ENCODE measurements at regions not wholly inside any gene's neighbourhood (a gene's known extent, or its start where the extent isn't known, plus 50 kb on each side); places are given as distances from the start of the nearest gene placed in this dataset.

DNA sequence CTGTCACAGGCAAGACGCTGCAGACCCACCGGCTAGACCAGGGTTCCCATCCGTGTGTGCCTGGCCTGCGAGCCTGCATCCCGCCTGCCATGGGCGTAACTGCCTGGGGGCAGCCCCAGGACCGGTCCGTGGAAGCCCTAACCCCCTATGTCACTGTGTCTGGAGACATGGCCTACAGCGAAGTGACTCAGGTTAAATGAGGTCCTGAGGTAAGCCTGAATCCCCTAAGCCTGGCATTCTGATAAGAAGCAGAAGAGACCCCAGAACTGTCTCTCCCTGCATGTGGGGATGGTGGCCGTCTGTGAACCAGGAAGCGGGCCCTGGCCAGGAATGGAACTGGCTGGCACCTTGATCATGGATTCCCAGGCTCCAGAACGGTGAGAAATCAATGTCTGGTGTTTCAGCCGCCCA lies 570.1 kb downstream of the BRD1 start:
- Mint-ChIP-seq H3K27ac (no peak overlapping the region), H3K36me3 (no peaks in the 10 kb centered on the region), H3K9me3 (peaks cover 3 to 6% (median 6%) of the 10 kb centered on the region in 3 donors), H3K4me1 (no peaks in the 10 kb centered on the region), H3K4me3 (no peak overlapping the region), H3K27me3 (peaks cover 3% of the 10 kb centered on the region)

DNA sequence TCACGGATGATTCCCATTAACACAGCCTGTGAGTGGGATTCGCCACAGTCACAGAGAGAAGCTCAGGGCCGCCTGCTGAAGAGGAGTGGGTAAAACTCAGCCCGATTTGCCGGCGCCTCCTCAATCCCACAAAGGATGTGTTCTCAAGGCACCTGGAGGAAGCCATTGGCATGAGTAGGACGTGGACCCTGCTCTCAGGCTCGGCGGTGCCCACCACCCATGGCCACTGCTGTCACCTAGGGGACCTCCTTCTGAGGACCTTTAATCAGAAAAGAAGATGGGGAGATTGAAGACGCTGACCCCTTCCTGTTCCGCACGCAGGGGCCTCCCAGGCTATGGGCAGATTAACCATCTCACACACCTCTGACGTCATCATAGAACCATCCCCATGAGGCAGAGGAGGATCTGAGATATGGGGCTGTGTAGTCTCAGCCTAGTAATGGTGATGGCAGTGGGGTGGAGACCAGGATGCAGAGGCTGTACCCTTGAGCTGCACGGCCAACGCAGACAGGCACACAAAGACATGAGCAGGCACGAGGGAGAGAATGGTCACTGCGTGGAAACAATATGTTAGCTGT lies 571.8 kb downstream of the BRD1 start:
- Mint-ChIP-seq H3K4me3 (no peak overlapping the region), H3K9me3 (peaks cover 3 to 6% (median 6%) of the 10 kb centered on the region in 3 donors), H3K27ac (no peak overlapping the region), H3K27me3 (peaks cover 3% of the 10 kb centered on the region), H3K36me3 (no peaks in the 10 kb centered on the region), H3K4me1 (no peaks in the 10 kb centered on the region)

DNA sequence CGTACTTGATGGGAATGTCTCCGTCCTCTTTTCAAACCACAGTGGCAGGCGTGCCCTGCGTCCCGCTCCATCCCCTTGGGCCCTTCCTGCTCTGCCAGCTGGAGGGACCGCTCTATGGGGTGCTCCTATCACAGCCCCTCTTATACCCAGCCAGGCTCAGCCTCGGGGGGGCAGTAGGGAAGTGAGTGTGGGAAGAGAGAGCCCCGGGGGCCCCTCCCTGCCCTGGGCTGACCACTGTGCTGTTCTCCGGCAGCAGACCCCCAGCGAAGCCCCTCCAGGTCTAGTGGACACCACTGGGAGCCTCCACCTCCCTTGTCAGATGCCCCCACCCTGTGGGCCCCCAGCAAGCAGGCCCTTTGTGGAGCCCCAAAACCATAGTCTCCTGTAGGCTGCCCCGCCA lies 572.5 kb downstream of the BRD1 start:
- Mint-ChIP-seq H3K27me3 (peaks cover 3% of the 10 kb centered on the region), H3K4me1 (no peaks in the 10 kb centered on the region), H3K4me3 (no peak overlapping the region)

DNA sequence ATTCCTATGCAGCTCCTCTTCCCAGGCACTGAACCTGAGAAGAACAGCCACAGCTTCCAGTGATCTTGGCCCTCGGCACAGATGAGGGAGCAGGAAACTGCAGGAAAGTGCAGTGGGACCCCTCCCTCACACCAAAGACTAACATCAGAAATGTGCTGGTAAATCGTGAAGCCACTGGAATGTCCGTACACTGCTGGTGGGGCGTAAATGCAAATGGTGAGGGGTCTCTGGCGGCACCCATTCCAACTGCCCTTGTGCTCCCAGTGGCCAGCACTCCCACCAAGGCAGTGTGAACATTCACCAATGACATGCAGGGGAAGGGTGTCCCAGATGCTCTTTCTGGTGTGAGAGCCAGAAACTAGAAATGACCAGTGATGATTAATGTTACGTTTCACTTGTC lies 574.0 kb downstream of the BRD1 start:
- Mint-ChIP-seq H3K4me3 (no peak overlapping the region), H3K9me3 (peaks cover 0 to 3% (median 1%) of the 10 kb centered on the region in 3 donors), H3K27me3 (peaks cover 3% of the 10 kb centered on the region), H3K27ac (no peak overlapping the region), H3K4me1 (no peaks in the 10 kb centered on the region), H3K36me3 (no peaks in the 10 kb centered on the region)

More for the DNA sequence above, 572.5 kb downstream of the BRD1 start:
- H3K27ac Mint-ChIP-seq, result no peak overlapping the region
- H3K36me3 Mint-ChIP-seq, result no peaks in the 10 kb centered on the region
- peaks cover 1 to 3% (median 2%) of the 10 kb centered on the region in 3 donors for H3K9me3 Mint-ChIP-seq

DNA sequence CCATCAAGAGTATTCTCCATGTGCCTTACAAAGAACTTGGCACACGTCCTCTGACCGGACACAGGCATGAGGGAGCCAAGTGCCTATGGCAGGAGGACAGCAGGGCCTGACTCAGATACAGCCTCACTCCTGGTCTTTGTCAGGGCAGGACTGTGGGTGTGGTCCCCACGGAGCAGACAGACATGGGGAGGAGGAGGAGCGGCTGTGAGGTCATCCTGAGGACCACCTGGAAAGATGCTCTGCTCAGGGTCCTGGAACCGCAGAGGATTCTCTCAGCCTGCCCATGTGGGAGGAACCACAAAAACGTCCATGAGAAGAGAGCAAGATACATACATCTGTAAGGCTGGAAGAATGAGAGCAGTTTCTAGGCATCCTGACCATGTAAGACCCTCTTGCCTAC lies 576.3 kb downstream of the BRD1 start:
- no peaks in the 10 kb centered on the region for H3K4me1 Mint-ChIP-seq
- no peaks in the 10 kb centered on the region for H3K36me3 Mint-ChIP-seq
- peaks cover 0 to 4% (median 2%) of the 10 kb centered on the region in 3 donors for H3K9me3 Mint-ChIP-seq
- peak overlapping the region in 1 of 3 donors; percentile 31 for H3K27ac Mint-ChIP-seq
- no peak overlapping the region for H3K4me3 Mint-ChIP-seq
- peaks cover 3% of the 10 kb centered on the region for H3K27me3 Mint-ChIP-seq

DNA sequence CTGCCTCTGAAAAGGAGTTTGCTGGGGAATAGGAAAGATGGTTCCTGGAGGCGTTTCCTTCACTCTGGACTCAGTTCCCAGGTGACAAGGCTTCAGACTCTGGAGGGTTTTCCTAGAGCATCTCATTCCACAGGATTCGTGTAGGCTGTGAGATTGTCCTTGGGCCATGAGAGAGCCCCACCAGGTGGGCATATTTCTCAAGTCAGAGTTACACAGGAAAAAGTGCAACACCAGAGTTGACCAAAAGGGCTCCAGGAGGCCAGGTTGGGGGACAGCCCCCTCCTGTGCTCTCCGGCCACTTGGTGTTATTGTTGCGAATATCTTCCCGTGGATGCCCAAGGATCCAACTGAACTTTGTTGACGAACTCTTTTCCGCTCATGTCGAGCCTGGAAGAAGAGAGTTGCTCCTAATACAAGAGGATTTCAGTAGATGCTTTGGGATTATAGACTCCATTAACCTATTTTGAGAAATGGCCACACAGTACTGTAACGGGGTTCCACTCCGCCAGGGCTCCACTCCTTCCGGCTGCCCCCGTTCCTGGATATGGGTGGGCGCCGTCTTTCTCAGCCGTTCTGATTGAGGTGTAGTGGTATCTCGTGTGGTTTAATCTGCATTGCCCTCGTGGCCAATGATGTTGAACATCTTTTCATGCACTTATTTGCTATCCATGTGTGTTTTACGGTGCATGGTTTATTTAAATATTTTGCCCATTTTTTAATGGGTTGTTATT lies 580.3 kb downstream of the BRD1 start:
- H3K4me3 Mint-ChIP-seq, result no peak overlapping the region
- H3K9me3 Mint-ChIP-seq, result peaks cover 0 to 4% (median 2%) of the 10 kb centered on the region in 3 donors
- no peaks in the 10 kb centered on the region for H3K4me1 Mint-ChIP-seq

DNA sequence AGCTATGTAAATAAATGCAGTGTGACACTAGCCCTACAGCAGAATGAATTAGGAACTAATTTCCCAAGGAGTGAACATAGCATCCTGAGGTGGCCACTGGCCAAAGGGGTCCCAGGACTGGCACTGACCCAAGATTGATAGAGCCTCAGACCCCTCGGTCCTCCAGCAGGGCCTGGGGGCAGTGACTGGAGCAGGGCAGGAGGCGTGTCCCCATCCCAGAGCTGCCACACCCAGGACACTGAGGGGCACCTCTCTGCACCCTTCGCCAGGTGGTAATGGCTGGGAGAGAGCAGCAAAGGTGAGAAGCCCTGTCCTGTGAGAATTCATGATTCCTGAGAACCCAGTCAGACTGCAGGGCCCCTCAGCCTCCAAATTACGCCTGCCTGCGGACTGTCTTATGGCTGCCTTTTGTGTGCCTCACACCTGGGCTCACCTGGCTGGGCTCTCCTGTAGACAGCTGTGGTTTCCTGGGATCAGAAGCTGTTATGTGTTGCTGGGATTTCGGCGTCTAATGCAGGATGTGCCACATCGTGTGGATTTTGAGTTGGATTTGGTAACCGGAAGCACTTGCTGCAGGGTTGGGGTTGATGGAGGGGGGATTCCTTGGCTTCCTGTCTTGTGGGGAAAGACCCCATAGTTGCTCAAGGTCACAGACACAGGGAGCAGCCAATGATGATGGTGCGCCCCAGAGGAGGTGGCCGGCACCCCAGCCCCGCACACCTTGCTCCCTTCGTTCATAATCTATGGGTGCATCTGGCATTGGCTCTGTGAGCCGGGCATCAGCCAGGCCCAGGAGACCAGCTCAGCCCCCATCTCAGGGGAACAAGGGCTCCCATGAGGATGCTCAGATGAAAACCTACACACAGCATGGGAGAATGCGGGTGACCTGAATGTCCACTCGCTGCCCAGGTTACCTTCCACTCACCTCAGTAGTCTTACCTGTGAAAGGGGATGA lies 582.9 kb downstream of the BRD1 start:
- Mint-ChIP-seq H3K27me3 (peaks cover 2% of the 10 kb centered on the region), H3K9me3 (peaks cover 0 to 4% (median 2%) of the 10 kb centered on the region in 3 donors)

More for the DNA sequence above, 580.3 kb downstream of the BRD1 start:
- H3K27me3 Mint-ChIP-seq, result peaks cover 2% of the 10 kb centered on the region
- no peaks in the 10 kb centered on the region for H3K36me3 Mint-ChIP-seq
- no peak overlapping the region for H3K27ac Mint-ChIP-seq

DNA sequence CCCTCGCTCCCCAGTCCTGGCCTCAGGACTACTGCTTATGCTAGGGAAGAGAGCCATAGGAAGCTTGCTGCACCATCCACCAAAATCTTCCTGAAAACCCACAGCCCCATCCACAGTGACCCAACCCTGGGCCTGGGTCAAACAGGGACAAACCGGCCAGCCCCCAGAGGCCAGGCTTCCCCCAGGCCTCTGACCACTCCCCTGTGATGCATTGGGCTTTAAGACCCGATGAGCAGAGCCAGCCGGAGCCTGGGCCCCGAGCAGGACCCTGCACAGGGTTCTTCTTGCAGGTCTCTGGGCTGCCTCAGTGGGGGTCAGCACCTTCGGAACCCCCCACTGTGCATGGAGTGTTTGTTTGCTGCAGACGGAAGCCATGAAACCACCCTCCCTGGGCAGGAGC lies 583.7 kb downstream of the BRD1 start:
- no peaks in the 10 kb centered on the region for H3K36me3 Mint-ChIP-seq
- no peaks in the 10 kb centered on the region for H3K4me1 Mint-ChIP-seq
- H3K27me3 Mint-ChIP-seq, result peaks cover 2% of the 10 kb centered on the region
- no peak overlapping the region for H3K27ac Mint-ChIP-seq
- H3K9me3 Mint-ChIP-seq, result peaks cover 0 to 4% (median 2%) of the 10 kb centered on the region in 3 donors
- H3K4me3 Mint-ChIP-seq, result no peak overlapping the region

More for the DNA sequence above, 582.9 kb downstream of the BRD1 start:
- no peak overlapping the region for H3K4me3 Mint-ChIP-seq
- no peaks in the 10 kb centered on the region for H3K36me3 Mint-ChIP-seq
- no peaks in the 10 kb centered on the region for H3K4me1 Mint-ChIP-seq
- H3K27ac Mint-ChIP-seq, result no peak overlapping the region

DNA sequence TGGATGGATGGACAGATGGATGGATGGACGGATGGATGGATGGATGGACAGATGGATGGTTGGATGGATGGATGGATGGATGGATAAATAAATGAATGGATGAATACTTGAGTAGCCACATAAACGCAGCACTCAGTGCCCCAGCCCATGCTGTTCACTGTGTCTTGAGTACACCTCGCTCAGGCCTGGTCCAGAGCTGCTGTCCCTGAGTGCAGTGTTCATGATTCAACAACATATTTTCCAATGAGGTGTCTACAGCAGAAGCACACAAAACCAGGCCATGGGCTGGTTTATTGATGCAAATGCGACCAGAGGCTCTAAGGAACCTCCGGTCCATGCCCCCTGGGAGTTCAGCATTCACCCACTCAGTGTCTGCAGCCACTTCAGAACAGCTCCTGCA lies 584.3 kb downstream of the BRD1 start:
- H3K27me3 Mint-ChIP-seq, result peaks cover 2% of the 10 kb centered on the region
- H3K4me3 Mint-ChIP-seq, result peak overlapping the region in 1 of 4 donors; percentile 26
- H3K9me3 Mint-ChIP-seq, result peaks cover 0 to 2% (median 0%) of the 10 kb centered on the region in 3 donors
- no peak overlapping the region for H3K27ac Mint-ChIP-seq
- no peaks in the 10 kb centered on the region for H3K4me1 Mint-ChIP-seq
- H3K36me3 Mint-ChIP-seq, result no peaks in the 10 kb centered on the region

DNA sequence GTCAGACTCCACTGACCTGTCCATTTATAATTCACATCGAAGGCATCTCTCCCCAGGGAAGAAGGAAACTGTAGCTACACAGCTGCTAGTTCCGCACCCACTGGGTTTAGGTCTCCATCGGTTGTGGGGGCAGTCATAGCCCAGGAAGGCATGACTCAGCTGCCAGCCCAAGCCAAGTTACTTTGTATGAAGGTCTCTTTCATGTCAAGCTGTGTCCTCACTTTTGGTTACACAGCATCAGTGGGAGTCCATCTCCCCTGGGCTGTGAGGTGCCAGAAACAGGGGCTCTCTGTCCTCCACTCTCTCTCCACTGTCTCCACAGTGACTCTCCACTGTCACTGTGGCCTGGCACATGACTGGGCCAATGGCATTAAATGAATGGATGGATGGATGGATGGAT lies 585.2 kb downstream of the BRD1 start:
- Mint-ChIP-seq H3K4me1 (no peaks in the 10 kb centered on the region), H3K27me3 (peaks cover 2% of the 10 kb centered on the region), H3K9me3 (peaks cover 0 to 2% (median 0%) of the 10 kb centered on the region in 3 donors), H3K36me3 (no peaks in the 10 kb centered on the region), H3K27ac (no peak overlapping the region), H3K4me3 (no peak overlapping the region)

DNA sequence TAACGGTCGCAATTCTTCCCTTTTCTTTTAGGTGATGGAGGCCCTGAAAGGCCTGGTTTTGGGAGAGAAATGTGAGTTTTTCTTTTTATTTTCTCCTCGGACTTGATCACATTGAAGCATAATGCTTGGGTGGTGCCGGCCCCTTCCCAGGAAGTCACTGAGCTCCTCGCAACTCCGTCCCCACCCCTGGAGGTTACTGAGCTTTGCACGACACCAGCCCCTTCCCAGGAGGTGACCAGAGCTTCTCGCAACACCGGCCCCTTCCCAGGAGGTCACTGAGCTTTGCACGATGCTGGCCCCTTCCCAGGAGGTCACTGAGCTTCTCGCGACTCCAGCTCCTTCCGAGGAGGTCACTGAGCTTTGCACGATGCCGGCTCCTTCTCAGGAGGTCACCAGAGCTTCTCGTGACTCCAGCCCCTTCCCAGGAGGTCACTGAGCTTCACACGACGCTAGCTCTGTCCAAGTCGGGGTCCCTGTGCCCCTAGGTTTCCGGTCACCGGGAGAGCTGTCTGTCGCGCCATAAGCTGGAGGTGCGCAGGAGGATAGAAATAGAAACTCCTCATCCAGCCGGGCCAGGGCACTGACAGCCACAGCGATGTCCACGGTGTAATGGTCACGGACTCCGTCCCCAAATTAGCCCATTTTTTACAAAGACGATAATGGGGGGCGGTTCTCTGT lies 586.4 kb downstream of the BRD1 start:
- Mint-ChIP-seq H3K27me3 (peaks cover 2% of the 10 kb centered on the region), H3K9me3 (no peaks in the 10 kb centered on the region), H3K27ac (no peak overlapping the region), H3K4me3 (no peak overlapping the region), H3K4me1 (no peaks in the 10 kb centered on the region), H3K36me3 (no peaks in the 10 kb centered on the region)

DNA sequence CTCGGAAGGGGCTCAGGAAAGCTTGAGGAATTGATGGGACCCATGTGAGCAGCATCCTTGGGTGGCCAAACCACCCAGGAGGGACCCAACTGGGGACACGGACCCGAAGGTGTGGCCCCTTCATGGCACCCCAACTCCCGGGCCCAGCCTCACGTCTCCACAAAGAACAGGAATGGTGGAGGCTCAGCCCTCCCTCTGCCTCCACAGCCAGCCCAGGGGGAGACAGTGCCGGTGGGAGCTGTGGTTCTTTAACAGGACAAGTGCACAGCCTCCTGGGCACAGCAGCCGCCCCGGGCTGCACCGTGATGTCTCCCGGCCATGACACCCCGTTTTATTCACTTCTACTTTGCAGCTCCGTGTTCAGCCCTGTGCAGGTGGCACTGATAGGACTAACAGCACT lies 587.2 kb downstream of the BRD1 start:
- H3K4me3 Mint-ChIP-seq, result no peak overlapping the region
- no peaks in the 10 kb centered on the region for H3K36me3 Mint-ChIP-seq
- H3K9me3 Mint-ChIP-seq, result no peaks in the 10 kb centered on the region
- peaks cover 2% of the 10 kb centered on the region for H3K27me3 Mint-ChIP-seq
- H3K4me1 Mint-ChIP-seq, result no peaks in the 10 kb centered on the region
- no peak overlapping the region for H3K27ac Mint-ChIP-seq

DNA sequence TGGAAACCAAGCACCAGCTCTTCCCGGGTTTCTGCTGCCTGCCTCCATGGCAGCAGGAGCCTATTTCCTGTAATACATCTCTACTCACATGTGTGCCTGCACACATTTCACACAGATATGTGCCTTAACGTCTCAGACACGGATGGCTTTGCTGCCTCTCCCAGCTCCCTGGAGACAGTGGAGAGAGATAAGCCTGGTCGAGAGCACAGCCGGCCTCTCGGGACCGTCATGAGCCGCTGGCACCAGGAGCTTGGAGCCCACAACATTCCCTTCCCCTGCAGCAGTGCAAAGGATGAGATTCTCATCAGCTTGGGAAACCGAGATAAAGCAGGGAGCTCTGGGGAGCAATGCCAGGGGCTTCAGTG lies 587.7 kb downstream of the BRD1 start:
- Mint-ChIP-seq H3K27ac (no peak overlapping the region), H3K27me3 (peaks cover 2% of the 10 kb centered on the region), H3K4me1 (no peaks in the 10 kb centered on the region), H3K9me3 (no peaks in the 10 kb centered on the region), H3K36me3 (no peaks in the 10 kb centered on the region), H3K4me3 (no peak overlapping the region)

DNA sequence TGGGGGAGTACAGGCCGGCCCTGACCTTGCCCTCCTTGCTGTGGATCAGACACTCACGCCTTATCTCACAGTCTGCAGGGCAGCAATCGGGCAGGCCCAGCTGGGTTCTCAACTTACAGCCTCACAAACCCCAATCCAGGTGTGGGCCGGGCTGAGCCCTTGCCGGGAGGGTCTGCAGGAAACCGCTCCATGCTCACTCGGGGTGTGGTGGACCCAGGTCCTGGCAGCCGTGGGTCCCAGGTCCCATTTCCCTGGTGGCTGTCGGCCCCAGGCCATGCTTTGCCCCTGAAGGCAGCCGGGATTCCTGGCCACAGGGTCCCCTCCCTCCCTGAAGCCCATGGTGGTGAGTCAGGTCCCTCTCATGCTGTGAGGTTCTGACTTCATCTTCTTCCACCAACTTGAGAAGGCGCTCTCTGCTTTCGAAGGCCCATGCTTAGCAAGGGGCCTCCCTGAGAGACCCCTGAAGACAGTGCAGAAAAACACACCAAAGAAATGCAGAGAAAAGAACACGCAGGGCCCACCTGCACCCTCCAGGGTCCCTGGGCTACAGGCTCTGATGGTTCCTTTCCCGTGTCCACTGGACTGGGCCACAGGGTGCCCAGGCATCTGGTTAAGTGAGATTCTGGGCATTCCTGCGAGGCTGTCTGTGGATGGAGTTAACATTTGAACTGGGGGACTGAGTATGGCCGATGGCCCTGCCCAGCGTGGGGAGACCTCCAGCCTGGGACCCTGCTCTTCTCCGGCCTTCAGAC lies 588.2 kb downstream of the BRD1 start:
- Mint-ChIP-seq H3K27ac (no peak overlapping the region), H3K4me3 (no peak overlapping the region), H3K36me3 (no peaks in the 10 kb centered on the region), H3K27me3 (peaks cover 2% of the 10 kb centered on the region), H3K4me1 (no peaks in the 10 kb centered on the region), H3K9me3 (no peaks in the 10 kb centered on the region)
